GM21619 (cell line): ENCODE measurements at regions not wholly inside any gene's neighbourhood (a gene's known extent, or its start where the extent isn't known, plus 50 kb on each side); places are given as distances from the start of the nearest gene placed in this dataset.

Experiments used
- ATAC-seq: cut with Tn5 transposase; IDR thresholded peaks from one replicate; pipeline ENCODE4 v1.9.1; 2021; ENCODE audit not compliant: unreplicated experiment

DNA sequence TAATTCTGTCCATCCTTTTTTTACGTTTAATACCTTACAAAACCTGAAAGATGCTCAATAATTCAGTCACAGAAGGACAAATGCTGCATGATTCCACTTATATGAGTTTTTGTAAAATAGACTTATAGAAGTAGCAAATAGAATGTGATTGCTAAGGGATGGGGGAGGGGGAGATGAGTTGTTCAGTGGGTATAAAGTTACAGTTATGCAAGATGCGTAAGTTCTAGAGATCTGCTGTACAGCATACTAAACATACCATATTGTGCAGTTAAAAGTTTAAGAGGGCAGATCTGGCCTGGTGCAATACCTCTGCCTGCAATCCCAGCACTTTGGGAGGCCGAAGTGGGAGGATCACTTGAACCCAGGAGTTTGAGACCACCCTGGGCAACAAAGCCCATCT lies 78.8 kb downstream of the TET3 start:
- no peak for ATAC-seq

DNA sequence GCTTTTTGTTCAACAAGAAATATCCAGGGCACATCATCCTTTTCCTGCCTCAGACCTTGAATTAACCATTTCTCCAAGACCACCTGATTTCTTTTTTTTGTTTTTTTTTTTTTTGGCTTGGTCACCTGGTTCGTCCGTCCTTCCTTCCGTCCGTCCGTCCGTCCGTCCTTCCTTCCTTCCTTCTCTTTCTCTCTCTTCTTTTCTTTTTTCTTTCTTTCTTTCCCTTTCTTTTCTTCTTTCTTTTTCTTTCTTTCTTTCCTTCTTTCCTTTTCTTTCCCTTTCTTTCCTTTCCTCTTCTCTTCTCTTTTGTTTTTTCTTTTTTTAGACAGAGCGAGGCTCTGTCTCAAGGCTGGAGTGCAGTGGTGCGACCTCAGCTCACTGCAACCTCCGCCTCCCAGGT lies 80.7 kb downstream of the TET3 start:
- no peak for ATAC-seq

DNA sequence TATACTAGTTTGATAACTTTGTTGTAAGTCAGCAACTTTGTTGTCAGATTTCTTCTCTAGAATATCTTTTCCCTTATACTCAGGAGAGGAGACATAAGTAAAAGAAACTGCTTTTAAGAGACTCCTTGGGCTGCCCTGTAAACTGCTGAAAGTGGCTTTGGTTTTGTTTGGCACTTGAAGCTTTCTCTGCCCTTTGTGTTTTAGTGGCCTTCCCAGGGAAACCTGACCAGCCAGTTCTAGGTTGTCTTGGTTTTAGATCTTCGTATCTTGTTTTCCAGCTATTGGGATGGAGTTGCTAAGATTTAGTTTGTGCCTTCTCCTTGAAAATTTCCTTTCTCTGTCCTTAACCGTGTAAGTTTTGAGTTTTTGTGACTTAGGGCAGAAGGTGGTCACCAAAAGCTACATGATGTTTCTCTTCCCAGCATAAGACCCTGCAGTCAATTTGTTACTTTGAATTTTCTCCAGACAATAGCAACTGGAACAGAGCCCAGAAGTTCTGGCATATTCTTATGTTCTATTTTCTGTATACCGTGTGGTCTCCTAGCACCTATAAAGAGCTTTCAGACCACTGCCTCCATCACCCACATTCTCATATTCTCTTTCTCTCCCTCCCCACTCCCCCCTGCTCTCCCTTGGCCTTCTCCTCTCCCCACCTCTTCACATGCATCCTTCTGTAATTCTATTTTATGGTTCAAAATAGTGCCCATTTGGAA lies 81.1 kb downstream of the BOLA3 start:
- ATAC-seq = no peak

DNA sequence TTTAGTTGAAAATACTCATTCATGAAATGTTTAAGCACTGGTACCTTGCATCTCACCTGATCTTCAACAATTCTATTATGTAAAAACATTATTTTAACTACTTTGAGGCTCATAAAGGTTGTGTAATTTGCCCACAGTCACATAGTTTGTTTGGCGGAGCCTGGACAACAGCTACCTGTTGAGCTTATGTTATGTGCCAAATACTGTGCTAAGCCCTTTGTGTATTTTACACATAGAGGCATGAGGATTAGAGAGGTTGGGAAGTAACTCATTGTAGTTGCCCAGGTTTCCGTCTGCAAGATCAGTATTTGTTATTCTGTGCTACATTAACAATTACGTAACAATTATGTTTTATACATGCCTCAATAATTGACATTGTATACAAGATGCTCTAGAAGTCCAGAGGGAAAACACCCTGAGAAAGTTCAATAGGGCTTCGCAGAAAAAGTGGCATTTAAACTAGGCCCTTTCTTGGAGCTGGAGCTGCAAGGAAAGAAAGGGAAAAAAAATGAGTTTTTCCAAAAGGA lies 80.4 kb downstream of the BOLA3 start:
- no peak for ATAC-seq

DNA sequence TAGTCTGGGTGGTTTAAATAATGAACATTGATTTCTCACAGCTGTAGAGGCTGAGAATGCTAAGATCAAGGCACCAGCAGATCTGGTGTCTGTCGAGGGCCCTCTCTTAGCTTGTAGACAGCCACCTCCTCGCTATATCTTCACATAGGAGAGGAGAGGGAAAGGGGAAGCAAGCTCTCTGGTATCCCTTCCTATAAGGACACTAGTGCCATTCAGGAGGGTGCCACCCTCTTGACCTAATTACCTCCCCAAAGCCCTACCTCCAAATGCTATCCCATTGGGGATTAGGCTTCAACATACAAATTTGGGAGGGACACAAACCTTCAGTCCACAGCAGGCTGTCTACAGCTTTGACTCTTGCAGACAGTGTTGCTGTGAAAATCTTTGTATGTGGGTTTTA lies 76.7 kb downstream of the BOLA3 start:
- no peak for ATAC-seq

DNA sequence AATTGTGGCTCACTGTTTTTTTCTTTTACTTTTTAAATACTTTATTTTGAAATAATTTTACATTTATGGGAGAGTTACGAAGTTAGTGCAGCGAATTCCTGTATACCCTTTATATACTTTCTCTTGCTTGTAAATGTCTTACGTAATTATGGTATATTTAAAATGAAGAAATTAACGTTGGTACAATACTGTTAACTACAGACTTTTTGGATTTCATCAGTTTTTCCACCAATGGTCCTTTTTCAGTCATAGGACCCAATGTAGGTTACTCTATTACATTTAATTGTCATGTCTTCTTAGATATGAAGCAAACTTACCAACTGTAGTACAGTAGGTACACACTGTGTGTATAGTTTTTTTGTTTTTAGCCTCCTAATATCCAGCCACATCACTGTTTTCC lies 76.3 kb downstream of the BOLA3 start:
- no peak for ATAC-seq

DNA sequence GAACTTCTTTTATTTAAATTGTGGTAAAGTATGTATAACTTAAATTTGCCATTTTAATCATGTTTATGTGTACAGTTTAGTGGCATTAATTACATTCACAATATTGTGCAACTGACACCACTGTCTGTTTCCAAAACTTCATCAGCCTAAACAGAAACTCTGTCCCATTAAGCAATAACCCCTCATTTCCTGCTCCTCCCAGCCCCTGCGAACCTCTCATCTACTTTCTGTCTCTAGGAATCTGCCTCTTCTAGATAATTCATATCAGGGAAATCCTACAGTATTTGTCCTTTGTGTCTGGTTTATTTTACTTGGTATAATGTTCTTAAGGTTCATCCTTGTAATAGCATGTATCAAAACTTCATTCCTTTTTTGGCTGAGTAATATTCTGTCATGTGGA lies 75.1 kb downstream of the BOLA3 start:
- no peak for ATAC-seq

DNA sequence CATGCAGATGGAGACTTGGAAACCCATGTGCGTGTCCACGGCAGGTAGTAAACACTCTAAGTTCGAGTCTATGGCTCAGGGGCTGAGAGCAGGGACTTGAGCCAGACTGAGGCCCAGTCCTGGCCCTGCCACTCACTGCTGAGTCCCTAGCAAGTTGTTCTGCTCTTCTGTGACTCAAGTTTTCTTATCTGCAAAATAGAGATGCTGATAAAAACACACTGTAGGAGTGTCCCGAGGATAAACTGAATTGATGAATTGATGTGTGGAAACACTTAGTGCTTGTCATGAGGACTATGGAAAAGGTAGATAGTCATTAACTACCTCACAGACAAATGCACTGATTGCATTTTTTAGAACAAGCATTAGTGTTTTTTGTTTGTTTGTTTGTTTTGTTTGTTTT lies 73.2 kb downstream of the BOLA3 start:
- ATAC-seq = no peak

DNA sequence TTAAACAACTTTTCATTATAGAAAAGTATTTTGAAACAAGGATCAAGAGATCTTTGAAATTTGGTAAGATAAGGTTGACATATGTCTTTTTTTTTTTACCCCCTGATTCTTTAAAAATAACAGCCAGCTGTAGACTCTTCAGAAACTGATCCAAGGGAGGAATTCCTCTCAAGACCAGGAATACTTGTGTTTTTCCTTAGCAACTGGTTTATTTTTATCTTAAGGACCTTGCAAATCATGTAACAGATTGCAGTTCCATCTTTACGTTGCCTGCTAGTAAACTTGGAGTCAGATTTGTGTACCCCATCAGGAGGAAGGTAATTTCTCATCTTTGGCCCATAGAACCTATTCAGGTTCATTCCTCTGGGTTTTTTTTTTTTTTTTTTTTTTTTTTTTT lies 71.6 kb downstream of the BOLA3 start:
- no peak for ATAC-seq

DNA sequence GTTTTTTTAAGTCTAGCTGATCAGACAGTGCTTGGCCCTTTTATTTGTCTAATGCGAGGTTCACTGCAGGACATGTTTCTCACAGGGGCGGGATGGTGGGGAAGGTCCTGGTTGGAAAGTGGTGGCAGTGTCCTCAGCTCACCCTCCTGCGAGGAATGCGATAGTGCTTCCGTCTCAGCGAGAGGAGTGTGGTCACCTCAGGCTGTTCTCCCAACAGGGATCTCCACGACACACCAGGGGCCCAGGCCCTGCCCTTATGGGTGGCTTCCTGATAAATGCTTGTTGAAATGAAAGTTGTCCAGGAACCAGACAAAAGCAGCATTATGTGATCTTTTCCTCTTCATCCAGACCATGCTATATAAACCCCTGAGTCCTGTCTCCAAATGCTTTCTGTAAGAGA lies 70.1 kb downstream of the BOLA3 start:
- ATAC-seq = no peak

DNA sequence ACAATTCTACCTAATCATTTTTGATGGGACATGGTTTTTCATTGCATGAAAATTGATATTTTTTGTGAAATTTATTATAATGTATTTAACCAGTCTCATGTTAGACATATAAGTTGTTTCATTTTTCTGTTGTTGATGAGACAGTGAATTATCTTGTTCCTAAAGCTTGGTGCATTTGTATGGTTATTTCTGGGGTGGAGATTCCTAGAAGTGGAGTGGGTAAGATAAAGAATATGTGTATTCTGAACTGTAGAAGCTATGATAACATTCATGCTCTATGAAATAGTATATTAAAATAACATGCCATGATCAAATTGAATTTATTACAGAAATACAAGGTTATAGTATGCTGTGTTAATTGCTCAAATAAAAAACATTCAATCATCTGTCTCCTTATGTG lies 69.2 kb downstream of the BOLA3 start:
- no peak for ATAC-seq

DNA sequence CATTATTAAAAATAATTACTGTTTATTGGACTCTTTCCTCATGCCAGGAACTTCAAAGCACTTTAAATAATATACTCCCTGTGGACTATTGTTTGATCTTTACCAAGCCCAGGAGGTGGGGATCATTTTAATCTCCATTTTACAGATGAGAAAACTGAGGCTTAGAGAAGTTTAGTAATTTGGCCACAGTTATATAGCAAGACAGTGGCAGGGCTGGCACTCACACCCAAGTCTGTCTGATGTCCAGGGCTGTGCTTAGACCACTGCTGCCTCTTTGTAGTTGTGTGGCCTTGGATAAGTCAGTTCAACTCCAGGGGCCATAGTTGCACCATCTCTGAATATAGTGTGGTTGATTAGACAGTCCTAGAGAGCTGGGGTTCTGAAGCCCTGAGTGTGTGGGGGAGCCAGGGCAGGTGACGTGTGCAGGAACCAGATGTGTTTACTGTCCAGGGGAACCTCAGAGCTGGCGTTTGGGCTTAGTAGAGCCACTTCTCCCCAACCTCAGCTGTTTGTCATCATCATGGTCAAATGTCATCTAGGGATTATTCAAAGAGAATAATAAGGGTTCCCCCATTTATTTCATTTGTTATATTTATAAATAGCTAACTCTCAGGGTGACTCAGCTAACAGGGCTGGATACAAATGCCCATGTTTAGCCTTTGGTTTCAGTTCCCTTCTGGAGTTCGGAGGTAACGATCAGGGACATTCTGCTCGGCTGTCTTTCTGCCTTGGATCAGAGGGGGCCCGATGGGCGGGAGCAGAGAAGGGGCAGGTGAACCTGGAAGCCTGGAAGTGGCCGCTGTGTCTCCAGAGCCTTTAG lies 68.0 kb downstream of the BOLA3 start:
- peak; percentile 69 for ATAC-seq

DNA sequence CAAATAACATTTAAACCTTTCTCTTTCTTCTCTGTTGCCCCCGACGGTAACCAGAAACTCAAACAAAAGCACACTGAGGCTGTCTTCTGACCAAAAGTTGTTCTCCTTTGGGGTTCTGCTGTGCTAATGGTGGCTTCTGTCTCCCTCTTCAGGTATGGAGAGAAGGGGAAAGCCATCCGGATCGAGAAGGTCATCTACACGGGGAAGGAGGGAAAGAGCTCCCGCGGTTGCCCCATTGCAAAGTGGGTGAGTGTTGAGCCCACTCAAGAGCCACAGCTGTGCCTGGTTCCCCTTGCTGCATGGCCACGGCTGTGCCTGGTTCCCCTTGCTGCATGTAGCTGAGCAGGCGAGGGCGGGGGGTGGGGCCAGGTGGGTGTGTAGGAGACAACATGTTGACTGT lies 67.4 kb downstream of the BOLA3 start:
- peak; percentile 21 for ATAC-seq

DNA sequence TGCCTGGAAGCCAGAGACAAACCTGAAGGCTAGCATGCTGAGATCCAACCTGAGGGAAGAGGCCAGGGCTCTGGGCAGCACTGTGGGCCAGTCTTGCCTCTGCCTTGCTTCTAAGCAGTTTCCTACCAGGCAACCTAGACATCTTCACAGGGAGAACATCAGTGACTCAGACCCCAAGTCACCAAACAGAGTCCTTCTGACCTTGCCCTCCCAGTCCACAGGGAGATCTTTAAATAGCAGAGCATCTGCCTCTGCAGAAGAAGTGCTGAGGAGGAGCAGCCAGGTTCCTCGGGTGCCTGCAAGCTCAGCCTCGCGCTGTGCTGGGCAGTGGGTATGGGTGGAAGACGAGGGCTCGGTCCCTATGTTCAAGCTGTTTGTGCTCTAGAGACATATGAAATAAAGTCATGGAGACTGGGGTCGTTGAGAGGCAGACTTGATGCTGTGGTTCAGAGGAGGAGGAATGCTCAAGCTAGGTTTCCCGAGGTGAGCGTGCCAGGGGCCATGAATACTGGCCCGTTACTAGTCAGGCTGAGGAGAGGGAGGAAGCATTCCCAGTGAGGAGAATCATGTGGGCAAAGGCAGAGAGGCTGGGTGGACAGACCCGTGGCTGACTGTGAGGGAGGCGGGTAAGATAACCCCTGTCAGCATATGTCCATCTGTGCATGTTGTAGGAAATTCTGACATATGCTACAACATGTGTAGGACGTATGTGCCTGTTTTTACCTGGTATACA lies 66.5 kb downstream of the BOLA3 start:
- no peak for ATAC-seq

DNA sequence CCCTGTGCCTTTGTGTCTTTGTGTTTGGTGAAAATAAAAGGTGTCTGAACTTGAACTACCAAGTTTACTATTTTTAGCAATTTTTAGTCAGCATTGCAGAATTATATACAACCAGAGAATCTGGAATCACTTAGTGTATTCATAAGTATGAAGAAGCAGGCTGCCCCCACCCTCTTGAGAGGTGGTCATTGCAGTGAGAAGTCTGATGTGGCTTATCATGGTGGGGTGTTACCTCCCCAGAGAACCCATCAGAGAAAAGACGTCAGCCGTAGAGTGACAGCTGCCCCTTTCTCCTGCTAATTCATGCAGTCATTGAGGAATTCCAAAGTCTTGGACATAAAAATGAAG lies 66.0 kb downstream of the BOLA3 start:
- ATAC-seq = no peak

DNA sequence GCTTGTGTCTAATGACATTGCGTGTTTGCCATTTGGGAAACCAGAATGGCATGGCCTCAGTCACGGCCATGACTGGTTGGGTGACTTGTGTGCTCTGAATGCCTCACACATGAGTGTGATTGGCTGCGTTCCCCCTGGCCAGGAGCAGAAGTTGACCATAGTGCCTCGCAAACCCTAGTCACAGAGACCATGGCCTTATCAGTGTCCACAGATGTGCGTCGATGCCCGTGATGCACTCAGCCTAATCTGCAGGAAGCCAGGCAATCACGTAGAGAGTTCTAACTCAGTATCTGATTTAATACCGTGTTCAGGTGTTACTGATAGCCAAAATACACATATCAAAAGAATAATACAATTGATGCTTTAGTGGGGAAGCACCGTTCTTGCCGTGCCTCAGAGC lies 64.0 kb downstream of the BOLA3 start:
- ATAC-seq = no peak
